Muscle layer of colon (tissue), 2 donors: ENCODE measurements at regions not wholly inside any gene's neighbourhood (a gene's known extent, or its start where the extent isn't known, plus 50 kb on each side); places are given as distances from the start of the nearest gene placed in this dataset.

Experiments
- H3K27ac ChIP-seq: one replicate; pipeline ENCODE4 v1.7.0; 2013; ENCODE audit warnings: low read depth, mild to moderate bottlenecking, low read length, moderate library complexity
- H3K27me3 ChIP-seq, 2 donors: one replicate each; pipeline ENCODE4 v1.7.0; 2013; ENCODE audit warnings: low read length in 2 of 2, mild to moderate bottlenecking in 2 of 2; ENCODE audit not compliant: insufficient read depth in 2 of 2, control insufficient read depth in 1 of 2
- H3K36me3 ChIP-seq: one replicate; pipeline ENCODE4 v1.7.0; 2013; ENCODE audit warnings: mild to moderate bottlenecking, low read length; ENCODE audit not compliant: insufficient read depth
- H3K4me1 ChIP-seq: one replicate; pipeline ENCODE4 v1.7.0; 2013; ENCODE audit warnings: mild to moderate bottlenecking, low read length; ENCODE audit not compliant: insufficient read depth
- H3K4me3 ChIP-seq, 2 donors: one replicate each; pipeline ENCODE4 v1.7.0; 2013; ENCODE audit warnings: low read length in 2 of 2, low read depth in 1 of 2, mild to moderate bottlenecking in 1 of 2, moderate library complexity in 1 of 2
- H3K9ac ChIP-seq: one replicate; pipeline ENCODE4 v1.7.0; 2013; ENCODE audit warnings: low read length
- H3K9me3 ChIP-seq: one replicate; pipeline ENCODE4 v1.7.0; 2013; ENCODE audit warnings: mild to moderate bottlenecking, low read length
- donor health status: abdominal sarcoma.
- donor health status: Adenocarcinoma of cecum.

GRCh38 chr3:188975600-188976314 is 196.0 kb upstream of the TPRG1 start:
- Histone ChIP-seq H3K9ac (no peak overlapping the region), H3K4me3 (no peak overlapping the region), H3K9me3 (no peaks in the 10 kb centered on the region), H3K4me1 (peaks cover 4% of the 10 kb centered on the region), H3K27me3 (no peaks in the 10 kb centered on the region), H3K27ac (no peak overlapping the region), H3K36me3 (no peaks in the 10 kb centered on the region)

- Histone ChIP-seq H3K9ac (no peak overlapping the region), H3K27me3 (no peaks in the 10 kb centered on the region), H3K4me1 (peaks cover 4% of the 10 kb centered on the region), H3K4me3 (no peak overlapping the region), H3K9me3 (no peaks in the 10 kb centered on the region), H3K36me3 (no peaks in the 10 kb centered on the region), H3K27ac (no peak overlapping the region)
Observed at GRCh38 chr3:188976407-188976806, 195.4 kb upstream of the TPRG1 start.

GRCh38 chr3:188978421-188979171 is 193.2 kb upstream of the TPRG1 start:
- H3K27me3 ChIP-seq: no peaks in the 10 kb centered on the region
- no peaks in the 10 kb centered on the region for H3K9me3 ChIP-seq
- H3K4me3 ChIP-seq: no peak overlapping the region
- no peak overlapping the region for H3K27ac ChIP-seq
- H3K9ac ChIP-seq: no peak overlapping the region
- H3K36me3 ChIP-seq: no peaks in the 10 kb centered on the region
- H3K4me1 ChIP-seq: peaks cover 4% of the 10 kb centered on the region

GRCh38 chr3:188979248-188979647 is 192.5 kb upstream of the TPRG1 start:
- Histone ChIP-seq H3K4me1 (peaks cover 2% of the 10 kb centered on the region), H3K4me3 (no peak overlapping the region), H3K36me3 (no peaks in the 10 kb centered on the region), H3K27me3 (no peaks in the 10 kb centered on the region), H3K9ac (no peak overlapping the region), H3K9me3 (no peaks in the 10 kb centered on the region), H3K27ac (no peak overlapping the region)

GRCh38 chr3:188979669-188980310 is 192.0 kb upstream of the TPRG1 start:
- Histone ChIP-seq H3K9ac (no peak overlapping the region), H3K4me3 (no peak overlapping the region), H3K36me3 (no peaks in the 10 kb centered on the region), H3K27me3 (no peaks in the 10 kb centered on the region), H3K9me3 (no peaks in the 10 kb centered on the region), H3K4me1 (no peaks in the 10 kb centered on the region), H3K27ac (no peak overlapping the region)

GRCh38 chr3:188993181-188993580 is 178.6 kb upstream of the TPRG1 start:
- Histone ChIP-seq H3K27ac (no peak overlapping the region), H3K4me1 (no peaks in the 10 kb centered on the region), H3K36me3 (no peaks in the 10 kb centered on the region), H3K9me3 (no peaks in the 10 kb centered on the region), H3K27me3 (no peaks in the 10 kb centered on the region), H3K9ac (no peak overlapping the region), H3K4me3 (no peak overlapping the region)

GRCh38 chr3:189001559-189001958 is 170.2 kb upstream of the TPRG1 start:
- H3K4me1 ChIP-seq: no peaks in the 10 kb centered on the region
- H3K27me3 ChIP-seq: no peaks in the 10 kb centered on the region
- no peaks in the 10 kb centered on the region for H3K9me3 ChIP-seq
- H3K9ac ChIP-seq: no peak overlapping the region
- H3K36me3 ChIP-seq: no peaks in the 10 kb centered on the region
- H3K27ac ChIP-seq: no peak overlapping the region
- no peak overlapping the region for H3K4me3 ChIP-seq

GRCh38 chr3:189003410-189003809 is 168.4 kb upstream of the TPRG1 start:
- Histone ChIP-seq H3K36me3 (no peaks in the 10 kb centered on the region), H3K9me3 (no peaks in the 10 kb centered on the region), H3K4me3 (no peak overlapping the region), H3K4me1 (no peaks in the 10 kb centered on the region), H3K27me3 (no peaks in the 10 kb centered on the region), H3K9ac (no peak overlapping the region), H3K27ac (no peak overlapping the region)

- H3K4me1 ChIP-seq: no peaks in the 10 kb centered on the region
- no peaks in the 10 kb centered on the region for H3K36me3 ChIP-seq
- H3K9me3 ChIP-seq: no peaks in the 10 kb centered on the region
- H3K9ac ChIP-seq: no peak overlapping the region
- no peaks in the 10 kb centered on the region for H3K27me3 ChIP-seq
- H3K27ac ChIP-seq: no peak overlapping the region
- no peak overlapping the region for H3K4me3 ChIP-seq
Observed at GRCh38 chr3:189013224-189013888, 158.4 kb upstream of the TPRG1 start.

- H3K4me1 ChIP-seq: no peaks in the 10 kb centered on the region
- no peaks in the 10 kb centered on the region for H3K36me3 ChIP-seq
- H3K9me3 ChIP-seq: no peaks in the 10 kb centered on the region
- H3K27me3 ChIP-seq: no peaks in the 10 kb centered on the region
- no peak overlapping the region for H3K9ac ChIP-seq
- no peak overlapping the region for H3K27ac ChIP-seq
- H3K4me3 ChIP-seq: no peak overlapping the region
Observed at GRCh38 chr3:189014526-189014925, 157.2 kb upstream of the TPRG1 start.
